HG03521 (cell line): ENCODE measurements at regions not wholly inside any gene's neighbourhood (a gene's known extent, or its start where the extent isn't known, plus 50 kb on each side); places are given as distances from the start of the nearest gene placed in this dataset.

Experiments
- ATAC-seq: cut with Tn5 transposase; IDR thresholded peaks from one replicate; pipeline ENCODE4 v1.9.1; 2021; ENCODE audit warnings: mild to moderate bottlenecking, moderate library complexity; ENCODE audit not compliant: unreplicated experiment

DNA sequence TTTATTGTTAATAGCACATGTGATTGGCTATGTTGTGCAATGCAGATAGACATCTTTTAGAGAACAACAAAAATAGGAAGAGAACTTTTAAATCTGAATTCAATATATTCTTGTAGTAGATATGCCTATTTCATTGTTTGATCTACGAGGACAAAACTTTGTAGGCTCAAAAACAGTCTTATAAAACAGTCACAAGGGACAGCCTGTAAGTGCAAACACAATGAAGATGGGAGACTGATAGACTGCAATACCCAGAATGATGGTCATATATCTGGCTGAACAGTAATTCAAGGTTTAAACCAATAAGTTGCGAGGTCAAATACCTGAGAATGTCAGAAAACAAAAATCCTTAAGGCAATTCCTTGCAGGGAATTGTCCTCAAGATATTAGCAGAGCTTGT lies 1342.9 kb upstream of the ADGRB3 start:
- ATAC-seq = no peak

DNA sequence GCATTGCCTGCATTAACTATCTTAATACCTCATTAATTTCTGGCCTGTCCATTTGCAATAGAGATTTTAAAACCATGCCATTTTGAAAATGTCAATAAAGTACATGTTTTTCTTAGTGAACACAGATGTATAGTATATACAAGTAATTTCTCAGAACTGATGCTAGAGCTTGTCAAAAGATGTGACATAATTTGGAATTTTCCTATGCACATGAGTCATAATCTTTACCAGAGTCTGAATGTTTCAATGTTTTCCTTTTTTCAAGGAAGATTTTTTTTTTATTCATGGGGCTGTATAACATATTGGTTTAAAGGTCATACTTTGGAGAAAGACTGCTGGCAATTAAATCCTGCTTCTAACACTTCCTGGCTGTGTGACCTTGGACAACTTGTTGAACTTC lies 1347.5 kb upstream of the ADGRB3 start:
- ATAC-seq = no peak

DNA sequence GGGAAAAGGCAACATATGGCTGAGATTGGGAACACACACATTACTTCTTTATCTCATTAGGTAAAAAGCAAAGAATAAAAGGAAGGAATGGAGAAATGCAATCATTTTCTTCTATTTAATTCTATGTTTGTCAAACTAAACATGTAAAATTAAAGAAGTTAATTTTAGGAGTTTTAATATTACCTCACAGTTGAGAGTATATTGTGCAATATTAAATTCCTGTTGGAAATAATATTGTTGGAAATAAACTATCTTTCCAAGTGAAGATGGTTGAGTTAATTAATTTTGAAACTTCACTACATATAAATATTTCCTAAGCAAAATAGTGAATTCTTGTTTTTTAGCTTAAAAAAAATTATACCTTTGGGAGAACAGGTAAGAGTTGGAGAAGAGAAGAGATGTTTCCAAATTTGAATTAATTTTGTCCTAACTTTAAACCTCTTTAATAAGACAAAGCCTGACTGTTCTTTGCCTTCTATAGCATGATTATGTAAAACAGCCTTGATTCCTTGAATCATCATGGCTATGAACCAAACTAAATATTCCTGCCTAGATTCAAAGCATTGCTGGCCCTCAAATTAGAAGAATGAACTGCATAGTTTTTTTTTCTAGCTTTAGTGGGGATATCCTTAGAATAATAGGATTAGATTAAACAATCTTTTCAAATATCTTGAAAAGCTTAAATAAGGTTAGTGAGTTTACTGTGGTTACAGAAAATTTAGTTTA lies 1349.1 kb upstream of the ADGRB3 start:
- no peak for ATAC-seq

DNA sequence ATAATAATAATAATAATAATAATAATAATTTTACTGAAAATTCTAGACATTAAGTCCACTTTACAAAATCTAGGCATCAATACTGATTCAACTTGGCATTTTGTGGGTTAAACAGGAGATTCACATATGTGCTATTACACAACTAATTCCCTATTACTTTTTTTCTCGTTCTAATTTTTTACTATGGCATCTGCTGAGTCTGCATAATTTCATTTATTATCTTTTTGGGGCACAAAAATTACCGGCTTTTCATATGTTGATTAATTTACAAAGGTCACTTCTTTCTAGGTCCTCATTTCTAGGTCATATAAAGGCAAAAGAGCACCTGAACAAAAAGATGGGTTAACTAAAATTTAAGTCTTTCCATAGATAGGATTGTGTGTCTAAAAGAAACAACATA lies 1357.8 kb upstream of the ADGRB3 start:
- ATAC-seq = no peak

DNA sequence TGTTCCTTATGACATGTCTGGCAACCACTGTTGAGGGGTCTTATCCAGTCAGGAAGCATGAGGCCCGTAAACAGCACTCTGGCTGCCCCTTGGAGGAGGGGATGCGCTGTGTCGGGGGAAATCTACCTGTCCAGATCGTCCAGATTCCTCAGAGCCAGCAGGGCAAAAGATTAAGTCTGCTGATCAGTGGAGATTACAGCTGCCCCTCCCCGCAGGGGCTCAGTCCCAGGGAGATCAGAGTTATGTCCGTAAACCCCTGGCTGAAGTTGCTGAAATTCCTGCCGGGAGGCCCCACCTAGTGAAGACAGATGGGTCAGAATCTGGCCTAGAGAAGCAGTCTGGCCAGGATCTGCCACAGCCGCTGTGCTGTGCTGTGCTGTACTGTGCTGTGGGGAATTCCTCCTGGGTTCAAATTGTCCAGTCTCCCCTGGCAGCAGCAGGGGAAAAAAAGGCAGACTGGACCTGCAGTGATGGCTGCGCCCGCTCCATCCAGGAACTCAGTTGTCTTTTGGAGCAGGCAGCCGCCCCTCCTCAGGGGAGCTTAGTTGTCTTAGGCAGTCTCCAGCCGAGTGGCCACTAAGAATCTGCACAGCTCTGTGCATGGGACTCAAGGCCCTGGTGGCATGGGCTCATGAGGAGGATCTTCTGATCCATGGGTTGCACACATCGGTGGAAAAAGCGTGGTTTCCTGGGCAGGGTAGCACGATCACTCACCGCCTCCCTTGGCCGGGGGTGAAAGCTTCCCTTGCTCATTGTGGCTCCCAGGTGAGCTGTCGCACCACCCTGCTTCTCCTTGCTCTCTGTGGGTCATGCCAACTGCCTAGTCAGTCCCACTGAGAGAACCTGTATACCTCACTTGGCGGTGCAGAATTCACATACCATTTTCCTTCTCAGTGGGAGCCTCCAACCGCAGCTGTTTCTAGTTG lies 1368.8 kb upstream of the ADGRB3 start:
- no peak for ATAC-seq

DNA sequence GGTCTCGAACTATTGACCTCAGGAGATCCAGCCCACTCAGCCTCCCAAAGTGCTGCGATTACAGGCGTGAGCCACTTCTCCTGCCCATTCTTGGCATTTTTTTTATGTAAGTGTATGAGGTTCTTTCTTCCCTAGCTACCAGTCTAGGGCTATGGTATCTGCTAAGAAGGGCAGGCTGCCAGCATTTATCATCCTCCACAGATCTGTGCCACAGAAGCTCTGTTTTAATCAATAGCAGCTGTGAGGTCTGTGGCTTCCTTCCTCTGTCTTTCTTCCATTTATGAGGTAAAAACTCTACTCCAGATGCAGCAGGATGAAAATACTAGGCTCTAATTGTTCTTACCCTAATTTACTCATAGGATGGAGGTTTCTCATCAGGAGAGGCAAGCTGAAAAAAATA lies 1382.4 kb upstream of the ADGRB3 start:
- ATAC-seq = no peak

DNA sequence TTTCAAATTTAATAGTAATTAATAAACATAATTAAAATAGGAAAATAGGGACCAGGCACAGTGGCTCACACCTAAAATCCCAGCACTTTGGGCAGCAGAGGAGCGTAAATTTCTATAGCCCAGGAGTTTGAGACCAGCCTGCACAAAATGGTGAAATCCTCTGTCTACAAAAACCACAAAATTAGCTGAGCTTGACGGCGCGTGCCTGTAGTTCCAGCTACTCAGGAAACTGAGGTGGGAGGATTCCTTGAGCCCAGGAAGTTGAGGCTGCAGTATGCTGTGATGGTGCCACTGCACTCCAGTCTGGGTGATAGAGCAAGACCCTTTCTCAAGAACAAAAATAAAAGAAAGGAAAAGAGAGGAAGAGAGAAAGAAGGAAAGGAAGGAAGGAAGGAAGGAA lies 1387.0 kb upstream of the ADGRB3 start:
- ATAC-seq = no peak

DNA sequence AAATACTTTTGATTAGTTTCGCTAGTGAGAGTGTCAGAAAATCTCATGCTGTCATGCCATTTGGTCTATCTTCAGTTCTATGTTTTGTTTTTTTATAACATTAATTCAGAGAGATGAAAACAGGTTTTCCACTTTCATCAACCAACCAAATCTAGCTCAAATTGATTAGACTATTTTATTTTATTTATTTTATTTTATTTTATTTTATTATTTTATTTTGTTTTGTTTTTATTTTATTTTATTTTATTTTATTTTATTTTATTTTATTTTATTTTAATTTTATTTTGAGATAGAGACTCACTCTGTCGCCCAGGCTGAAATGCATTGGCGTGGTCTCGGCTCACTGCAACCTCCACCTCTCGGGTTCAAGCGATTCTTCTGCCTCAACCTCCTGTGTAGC lies 1391.0 kb upstream of the ADGRB3 start:
- ATAC-seq = no peak

DNA sequence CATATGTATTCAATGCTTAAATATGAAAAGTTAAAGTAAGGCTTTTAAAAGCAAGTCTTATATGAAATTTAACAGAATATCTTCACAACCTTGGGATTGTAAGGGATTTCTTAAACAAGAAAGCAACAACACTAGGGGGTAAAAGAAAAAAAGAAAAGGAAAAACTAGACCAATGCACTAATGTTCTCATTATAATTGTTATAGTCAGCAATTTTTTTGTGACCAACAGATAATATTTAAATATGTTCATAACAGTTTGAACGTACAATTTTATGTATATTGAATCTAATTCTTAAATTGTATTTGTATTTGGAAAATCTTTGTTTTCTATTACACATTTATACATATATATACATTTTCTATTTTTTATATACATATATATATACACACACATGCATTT lies 1397.8 kb upstream of the ADGRB3 start:
- ATAC-seq = no peak

DNA sequence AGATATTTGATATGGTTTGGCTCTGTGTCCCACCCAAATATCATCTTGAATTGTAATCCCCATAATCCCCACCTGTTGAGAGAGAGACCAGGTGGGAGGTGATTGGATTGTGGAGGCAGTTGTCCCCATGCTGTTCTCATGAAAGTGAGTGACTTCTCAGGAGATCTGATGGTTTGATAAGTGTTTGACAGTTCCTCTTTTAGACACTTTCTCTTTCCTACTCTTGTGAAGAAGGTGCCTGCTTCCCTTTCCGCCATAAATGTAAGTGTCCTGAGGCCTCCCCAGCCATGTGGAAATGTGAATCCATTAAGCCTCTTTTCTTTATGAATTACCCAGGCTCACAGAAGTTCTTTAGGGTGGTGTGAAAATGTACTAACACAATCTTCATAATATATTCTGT lies 1404.0 kb upstream of the ADGRB3 start:
- ATAC-seq = no peak

DNA sequence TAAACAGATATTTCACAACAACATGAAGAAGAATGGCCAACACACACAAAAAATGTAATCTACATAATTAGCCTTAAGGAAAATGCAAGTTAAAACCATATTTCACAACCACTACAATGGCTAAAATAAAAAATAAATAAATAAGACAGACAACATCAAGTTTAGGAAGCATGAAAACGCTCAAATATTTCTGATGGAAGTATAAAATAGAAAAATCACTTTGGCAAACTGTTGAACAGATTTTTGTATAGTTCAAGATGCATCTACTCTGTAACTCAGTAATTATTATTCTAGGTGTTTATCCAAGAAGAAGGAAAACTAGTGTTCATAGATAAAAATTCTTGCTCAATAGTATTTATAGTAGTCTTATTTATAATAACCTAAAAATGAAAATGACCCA lies 1410.1 kb upstream of the ADGRB3 start:
- ATAC-seq = no peak

DNA sequence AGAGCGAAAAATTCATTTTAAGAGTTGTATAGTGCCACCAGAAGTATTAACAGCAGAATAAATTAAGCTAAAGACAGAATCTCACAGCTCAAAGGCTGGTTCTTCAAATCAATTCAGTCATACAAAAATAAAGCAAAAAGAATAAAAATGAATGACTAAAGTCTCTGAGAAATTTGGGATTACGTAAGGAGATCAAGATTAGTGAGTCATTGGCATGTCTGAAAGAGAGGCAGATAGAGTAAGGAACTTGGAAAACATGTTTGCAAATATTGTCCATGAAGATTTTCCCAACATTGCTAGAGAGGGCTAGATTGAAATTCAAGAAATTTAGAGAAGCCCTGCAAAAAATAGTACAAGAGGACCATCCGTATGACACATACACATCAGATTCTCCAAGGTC lies 1413.9 kb upstream of the ADGRB3 start:
- ATAC-seq = no peak

DNA sequence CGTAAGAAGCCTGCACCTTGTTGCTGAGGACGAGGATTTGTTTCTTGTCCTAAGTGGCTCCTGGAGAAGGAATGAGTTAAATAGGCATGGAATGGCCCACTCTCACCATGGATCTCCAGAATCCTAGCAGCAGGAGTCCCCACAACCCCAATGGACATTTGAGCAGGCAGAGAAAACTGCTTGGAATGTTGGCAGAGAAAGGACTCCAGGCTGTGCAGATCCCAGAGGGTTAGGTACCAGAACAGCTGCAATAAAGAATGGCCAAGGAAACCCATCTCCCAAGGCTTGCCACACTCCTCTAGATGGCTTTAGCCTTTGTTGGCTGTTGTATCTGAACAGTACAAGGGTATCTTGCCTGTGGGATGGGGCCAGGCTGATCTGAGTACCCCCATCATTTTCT lies 1415.7 kb upstream of the ADGRB3 start:
- no peak for ATAC-seq

DNA sequence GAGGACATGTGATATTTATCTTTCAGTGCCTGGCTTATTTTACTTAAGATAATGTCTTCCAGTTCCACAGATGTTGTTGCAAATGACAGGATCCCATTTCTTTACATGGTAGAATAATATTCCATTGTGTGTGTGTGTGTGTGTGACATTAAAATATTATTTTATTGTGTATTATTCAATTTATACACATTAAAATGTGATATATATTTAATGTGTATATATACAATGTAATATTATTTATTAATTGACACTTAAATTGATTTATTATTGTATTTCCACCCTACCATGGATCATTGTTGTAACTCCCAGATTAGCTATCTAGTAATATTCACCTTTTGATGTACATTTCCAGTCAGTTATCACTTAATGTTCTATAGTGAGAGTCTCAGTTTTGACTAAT lies 1422.5 kb upstream of the ADGRB3 start:
- ATAC-seq = no peak

DNA sequence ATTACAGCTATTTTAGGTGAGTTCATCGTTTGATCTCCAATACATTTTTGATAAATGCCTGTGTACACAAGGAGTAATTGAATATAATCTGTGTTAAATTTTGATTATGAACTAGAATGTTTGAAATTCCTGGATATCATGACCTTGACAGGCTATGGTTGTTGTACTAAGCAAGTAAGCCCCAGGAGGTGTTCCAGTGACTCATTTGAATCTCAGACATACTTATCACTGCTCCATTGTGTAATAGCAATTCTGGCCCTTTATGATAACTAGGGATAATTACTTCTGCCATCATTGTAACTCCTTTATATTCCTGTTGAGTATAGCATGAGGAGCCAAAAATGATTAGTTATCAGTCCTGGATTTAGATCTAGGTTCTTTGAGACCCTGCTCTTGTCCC lies 1424.6 kb upstream of the ADGRB3 start:
- no peak for ATAC-seq

DNA sequence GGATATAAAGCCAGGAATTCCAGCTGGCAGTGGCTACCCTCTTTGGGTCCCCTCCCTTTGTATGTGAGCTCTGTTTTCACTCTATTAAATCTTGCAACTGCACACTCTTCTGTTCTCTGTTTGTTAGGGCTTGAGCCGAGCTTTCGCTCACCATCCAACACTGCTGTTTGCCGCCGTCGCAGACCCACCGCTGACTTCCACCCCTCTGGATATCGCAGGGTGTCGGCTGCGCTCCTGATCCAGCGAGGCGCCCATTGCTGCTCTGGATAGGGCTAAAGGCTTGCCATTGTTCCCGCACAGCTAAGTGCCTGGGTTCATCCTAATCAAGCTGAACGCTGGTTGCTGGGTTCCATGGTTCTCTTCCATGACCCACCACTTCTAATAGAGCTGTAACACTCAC lies 1433.5 kb upstream of the ADGRB3 start:
- ATAC-seq = no peak

DNA sequence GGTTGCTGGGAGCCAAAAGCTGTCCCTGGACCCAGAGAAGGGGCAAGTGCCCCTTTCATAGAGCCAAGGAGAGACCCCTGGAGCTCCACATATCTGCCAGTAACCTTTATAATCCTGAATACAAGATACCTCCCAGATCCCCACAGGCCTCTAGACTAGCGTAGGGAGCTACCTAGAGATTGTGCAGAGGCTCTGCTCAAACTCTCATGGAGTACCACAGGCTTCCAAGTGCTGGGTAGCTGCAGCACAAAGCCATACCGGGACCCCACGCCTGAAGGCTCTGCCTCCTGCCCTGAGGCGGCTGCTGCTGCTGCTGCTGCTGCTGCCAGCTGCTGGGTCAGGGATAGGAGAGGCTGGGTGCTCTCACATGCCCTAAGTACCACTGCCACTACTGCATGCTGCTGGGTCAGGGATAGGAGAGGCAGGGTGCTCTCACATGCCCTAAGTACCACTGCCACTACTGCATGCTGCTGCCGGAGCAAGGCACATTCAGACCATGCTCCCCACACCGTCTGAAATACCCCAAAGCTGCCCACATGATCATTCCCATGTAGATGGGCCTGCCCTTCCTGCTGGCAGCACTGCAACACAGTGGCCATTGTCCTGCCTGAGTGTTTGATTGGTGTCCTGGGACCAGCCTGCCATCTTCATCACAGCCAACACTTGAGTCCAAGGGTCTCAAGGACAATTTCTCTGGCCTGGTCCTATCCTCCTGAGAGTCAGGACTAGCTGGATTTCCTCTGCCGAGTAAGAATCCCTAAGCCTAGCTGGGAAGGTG lies 1434.3 kb upstream of the ADGRB3 start:
- ATAC-seq = no peak

DNA sequence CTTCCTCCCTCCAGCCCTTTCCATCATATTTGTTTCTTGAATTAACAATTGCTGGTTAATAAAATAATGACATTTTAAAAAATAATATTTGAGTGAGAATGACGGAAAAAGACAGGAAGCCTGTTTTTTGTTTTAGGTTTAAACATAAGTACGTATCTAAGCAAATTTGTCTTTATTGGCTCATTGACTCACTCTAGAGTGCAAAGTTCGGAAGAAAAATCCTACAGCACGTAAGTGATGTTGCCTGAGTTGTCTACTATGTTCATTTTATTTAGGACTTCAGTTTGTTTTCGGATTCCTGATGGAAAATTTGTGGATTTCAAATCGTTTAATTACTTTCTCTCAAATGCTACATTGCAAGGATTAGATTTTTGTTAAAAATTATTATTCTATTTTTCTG lies 1435.7 kb upstream of the ADGRB3 start:
- ATAC-seq = no peak

DNA sequence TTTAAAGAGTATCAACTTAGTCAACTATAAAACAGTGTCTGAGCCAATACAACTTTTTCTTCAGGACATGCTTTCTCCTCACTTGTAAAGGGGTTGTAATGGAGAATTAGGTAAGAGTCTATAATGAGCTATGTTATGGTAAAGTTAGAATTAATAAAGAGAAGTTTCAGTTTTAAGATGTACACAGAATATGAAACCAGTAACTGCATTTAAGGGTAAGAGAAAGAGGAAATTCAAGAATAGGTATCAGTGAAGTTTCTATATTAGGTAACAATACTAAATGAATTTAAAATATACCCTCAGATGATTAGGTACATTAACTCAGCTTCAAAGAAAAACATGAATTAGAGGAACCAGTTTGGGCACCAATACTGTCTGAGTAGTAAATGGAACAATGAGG lies 1444.3 kb upstream of the ADGRB3 start:
- no peak for ATAC-seq

DNA sequence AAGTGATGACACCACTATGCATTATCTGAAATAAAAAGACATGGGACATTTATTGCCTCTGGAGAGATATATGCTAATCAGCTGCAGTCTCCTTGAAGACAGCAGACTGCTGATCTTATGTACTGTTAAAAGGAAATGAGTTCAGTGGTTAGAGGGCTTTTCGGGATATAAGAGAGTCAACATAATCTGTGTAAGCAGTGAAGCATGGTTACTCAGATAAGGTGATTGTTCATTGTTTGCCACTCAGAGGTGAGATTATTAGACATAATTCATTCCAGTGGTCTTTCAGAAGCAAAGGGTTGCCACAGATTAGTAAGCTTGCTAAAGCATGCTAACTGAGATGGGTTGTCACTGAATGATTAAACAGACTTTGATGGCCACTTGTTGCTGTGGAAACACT lies 1450.7 kb upstream of the ADGRB3 start:
- ATAC-seq = no peak

DNA sequence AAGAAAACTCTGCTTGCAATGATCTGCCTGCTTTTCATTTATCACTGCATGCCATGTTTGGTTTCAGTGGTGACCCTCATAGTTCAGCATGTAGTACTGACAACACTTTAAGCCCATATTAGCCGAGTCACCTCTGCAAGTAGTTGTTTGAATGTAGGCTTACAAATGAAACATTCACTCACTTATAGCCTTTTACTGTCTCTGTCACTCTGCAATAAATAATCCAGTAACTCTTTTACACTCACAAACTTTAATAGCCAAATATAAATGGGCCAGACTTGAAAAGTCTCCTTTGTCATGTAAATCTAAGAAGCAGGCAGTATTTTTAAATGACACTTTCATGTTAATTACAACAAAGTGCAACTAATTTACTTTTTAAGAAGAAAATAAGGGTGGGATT lies 1460.0 kb upstream of the ADGRB3 start:
- ATAC-seq = no peak

DNA sequence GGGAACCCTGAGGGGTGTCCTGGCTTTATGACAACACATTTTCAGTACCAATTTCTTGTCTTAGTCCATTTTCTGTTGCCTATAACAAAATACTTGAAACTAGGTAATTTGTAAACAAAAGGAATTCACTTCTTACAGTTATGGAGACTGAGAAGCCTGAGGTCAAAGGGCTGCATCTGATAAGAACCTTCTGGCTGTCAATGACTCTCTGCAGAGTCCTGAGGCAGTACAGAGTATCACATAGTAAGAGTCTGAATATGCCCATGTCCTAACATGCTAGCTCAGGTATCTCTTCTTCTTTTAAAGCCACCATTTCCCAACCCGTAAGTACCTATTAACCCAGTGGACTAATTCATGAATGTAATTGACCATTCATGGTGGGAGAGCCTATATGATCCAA lies 1458.6 kb upstream of the EYS start:
- ATAC-seq = no peak
